ENCODE measurements at regions not wholly inside any gene's neighbourhood (a gene's known extent, or its start where the extent isn't known, plus 50 kb on each side); places are given as distances from the start of the nearest gene placed in this dataset.

DNA sequence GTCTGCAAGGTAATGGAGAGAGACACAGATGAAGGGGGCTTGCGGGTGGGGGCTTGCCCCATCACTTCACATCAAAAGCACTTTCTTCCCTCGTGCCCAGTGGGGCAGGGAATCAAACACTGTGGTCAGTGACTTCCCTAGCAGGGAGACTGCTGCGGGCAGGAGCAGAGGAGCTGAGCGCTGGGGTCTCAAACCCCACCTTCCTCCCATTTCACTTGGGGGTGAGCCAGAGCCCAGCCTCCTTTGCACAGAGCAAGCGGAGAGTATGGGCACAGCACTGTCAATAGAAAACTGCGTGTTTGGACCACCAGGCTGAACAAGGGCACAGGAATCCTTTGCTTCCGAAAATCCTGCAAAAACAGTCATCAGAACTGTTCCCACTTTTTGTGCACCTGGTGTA lies 355.8 kb upstream of the MKI67 start:
- TF ChIP-seq, protein P1, sequence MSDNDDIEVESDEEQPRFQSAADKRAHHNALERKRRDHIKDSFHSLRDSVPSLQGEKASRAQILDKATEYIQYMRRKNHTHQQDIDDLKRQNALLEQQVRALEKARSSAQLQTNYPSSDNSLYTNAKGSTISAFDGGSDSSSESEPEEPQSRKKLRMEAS (IDR thresholded peaks at IDR 0.05), result no peak
- no peak for TF ChIP-seq GABPA (IDR thresholded peaks at IDR 0.05 in 1 of 2, conservative IDR thresholded peaks at IDR 0.05 in 1 of 2)

All from liver (tissue), 2 donors.